Neutrophil (primary cell): ENCODE measurements at regions not wholly inside any gene's neighbourhood (a gene's known extent, or its start where the extent isn't known, plus 50 kb on each side); places are given as distances from the start of the nearest gene placed in this dataset.
"Not testable (repeated sequence)": the region's sequence is repeated elsewhere in the genome, so short reads cannot be mapped to it uniquely, and the experiment has no call there.

Source experiments
- H3K27ac ChIP-seq: fragments of 200-600 bp; sonication (generic); 2 replicates; pipeline ENCODE4 v1.5.1; 2016; ENCODE audit warnings: mild to moderate bottlenecking, moderate library complexity
- H3K27me3 ChIP-seq: fragments of 200-600 bp; sonication (generic); 2 replicates; pipeline ENCODE4 v1.6.0; 2016; ENCODE audit warnings: mild to moderate bottlenecking
- H3K36me3 ChIP-seq: fragments of 200-600 bp; sonication (generic); 2 replicates; pipeline ENCODE4 v1.5.1; 2017
- H3K4me1 ChIP-seq, 2 experiments: fragments of 200-600 bp in 1 of 2; sonication (generic) in 1 of 2; 1 replicate in 1 of 2; 2 replicates in 1 of 2; pipeline versions ENCODE4 v1.5.1 to v1.6.1; 2013 to 2016; ENCODE audit warnings: low read depth in 1 of 2, low read length in 1 of 2, mild to moderate bottlenecking in 1 of 2, moderate library complexity in 1 of 2; ENCODE audit not compliant: control insufficient read depth in 1 of 2, insufficient read depth in 1 of 2
- H3K4me3 ChIP-seq, 2 experiments: fragments of 200-600 bp in 1 of 2; sonication (generic) in 1 of 2; 1 replicate in 1 of 2; 2 replicates in 1 of 2; pipeline ENCODE4 v1.5.1; 2013 to 2016; ENCODE audit warnings: low read depth in 1 of 2, low read length in 1 of 2, mild to moderate bottlenecking in 1 of 2, moderate library complexity in 1 of 2
- H3K9me3 ChIP-seq: fragments of 200-600 bp; sonication (generic); 2 replicates; pipeline ENCODE4 v1.5.1; 2016
- TF ChIP-seq, protein P1 (sequence below): fragments of 200-600 bp; sonication (generic); IDR thresholded peaks from 2 replicates; pipeline ENCODE4 v1.5.1; 2016; ENCODE audit warnings: antibody characterized with exemption

GRCh38 chr11:134940441-134941126, 528.5 kb upstream of the B3GAT1 start:
- H3K4me1 ChIP-seq, result no peaks in the 10 kb centered on the region
- no peak overlapping the region for H3K27ac ChIP-seq
- H3K27me3 ChIP-seq, result no peaks in the 10 kb centered on the region
- no peak overlapping the region for H3K4me3 ChIP-seq
- H3K9me3 ChIP-seq, result no peaks in the 10 kb centered on the region
- H3K36me3 ChIP-seq, result no peaks in the 10 kb centered on the region
- TF ChIP-seq, protein P1, sequence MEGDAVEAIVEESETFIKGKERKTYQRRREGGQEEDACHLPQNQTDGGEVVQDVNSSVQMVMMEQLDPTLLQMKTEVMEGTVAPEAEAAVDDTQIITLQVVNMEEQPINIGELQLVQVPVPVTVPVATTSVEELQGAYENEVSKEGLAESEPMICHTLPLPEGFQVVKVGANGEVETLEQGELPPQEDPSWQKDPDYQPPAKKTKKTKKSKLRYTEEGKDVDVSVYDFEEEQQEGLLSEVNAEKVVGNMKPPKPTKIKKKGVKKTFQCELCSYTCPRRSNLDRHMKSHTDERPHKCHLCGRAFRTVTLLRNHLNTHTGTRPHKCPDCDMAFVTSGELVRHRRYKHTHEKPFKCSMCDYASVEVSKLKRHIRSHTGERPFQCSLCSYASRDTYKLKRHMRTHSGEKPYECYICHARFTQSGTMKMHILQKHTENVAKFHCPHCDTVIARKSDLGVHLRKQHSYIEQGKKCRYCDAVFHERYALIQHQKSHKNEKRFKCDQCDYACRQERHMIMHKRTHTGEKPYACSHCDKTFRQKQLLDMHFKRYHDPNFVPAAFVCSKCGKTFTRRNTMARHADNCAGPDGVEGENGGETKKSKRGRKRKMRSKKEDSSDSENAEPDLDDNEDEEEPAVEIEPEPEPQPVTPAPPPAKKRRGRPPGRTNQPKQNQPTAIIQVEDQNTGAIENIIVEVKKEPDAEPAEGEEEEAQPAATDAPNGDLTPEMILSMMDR, result no peak

GRCh38 chr11:134939905-134940304, 527.9 kb upstream of the B3GAT1 start:
- no peaks in the 10 kb centered on the region for H3K4me1 ChIP-seq
- TF ChIP-seq, protein P1, result no peak
- H3K27ac ChIP-seq, result no peak overlapping the region
- no peak overlapping the region for H3K4me3 ChIP-seq
- no peaks in the 10 kb centered on the region for H3K27me3 ChIP-seq
- H3K9me3 ChIP-seq, result no peaks in the 10 kb centered on the region
- H3K36me3 ChIP-seq, result no peaks in the 10 kb centered on the region

DNA sequence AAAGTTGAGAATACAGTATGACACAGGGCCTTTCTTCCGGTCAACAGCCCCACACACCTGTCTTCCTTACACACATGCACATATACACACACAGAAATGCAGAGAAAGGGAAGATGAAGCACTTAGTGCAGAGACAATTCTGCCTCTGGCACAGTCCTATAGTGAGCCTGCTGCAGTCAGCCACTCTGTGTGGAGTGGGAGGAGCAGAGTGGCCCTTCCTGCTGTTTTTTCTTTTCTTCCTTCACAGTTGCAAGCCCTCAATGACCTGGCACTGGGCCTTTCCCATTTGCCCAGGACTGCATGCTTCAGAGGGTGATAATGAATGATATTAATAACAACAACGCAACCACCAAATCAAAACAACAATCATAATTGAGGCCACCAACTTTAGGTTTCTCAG, 527.0 kb upstream of the B3GAT1 start:
- Histone ChIP-seq H3K27ac (no peak overlapping the region), H3K9me3 (no peaks in the 10 kb centered on the region), H3K4me1 (no peaks in the 10 kb centered on the region), H3K4me3 (no peak overlapping the region), H3K27me3 (no peaks in the 10 kb centered on the region), H3K36me3 (no peaks in the 10 kb centered on the region)
- TF ChIP-seq, protein P1, result no peak

- Histone ChIP-seq H3K27me3 (no peaks in the 10 kb centered on the region), H3K27ac (no peak overlapping the region), H3K9me3 (no peaks in the 10 kb centered on the region), H3K4me1 (no peaks in the 10 kb centered on the region), H3K36me3 (no peaks in the 10 kb centered on the region), H3K4me3 (no peak overlapping the region)
- TF ChIP-seq, protein P1, result no peak
Measured at GRCh38 chr11:134938212-134938611, 526.2 kb upstream of the B3GAT1 start.

GRCh38 chr11:134937193-134937592, 525.2 kb upstream of the B3GAT1 start:
- H3K27ac ChIP-seq, H3K36me3 ChIP-seq, H3K4me1 ChIP-seq, H3K4me3 ChIP-seq, H3K27me3 ChIP-seq, H3K9me3 ChIP-seq: not testable (repeated sequence)

DNA sequence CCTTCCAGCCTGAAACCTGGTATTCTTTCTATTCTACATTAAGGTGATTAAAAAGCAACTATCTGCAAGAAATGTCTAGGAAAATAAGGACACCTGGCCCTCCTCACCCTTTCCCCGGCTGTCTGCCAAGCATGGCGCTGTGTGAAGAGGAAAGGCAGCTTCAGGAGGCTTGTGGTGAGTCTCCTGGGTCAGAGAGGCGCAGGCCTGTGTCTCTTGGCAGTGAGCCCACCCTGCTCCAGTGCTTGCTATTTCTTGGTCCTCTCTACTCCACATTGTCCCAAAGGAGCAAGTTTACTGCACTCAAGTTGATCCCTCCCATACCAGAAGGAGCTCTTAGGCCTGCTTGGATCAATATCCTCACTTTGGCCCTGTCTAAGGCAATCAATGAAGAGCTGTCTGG, 520.7 kb upstream of the B3GAT1 start:
- Histone ChIP-seq H3K36me3 (no peaks in the 10 kb centered on the region), H3K4me3 (no peak overlapping the region)
- TF ChIP-seq, protein P1, result no peak

More for the DNA sequence above, 520.7 kb upstream of the B3GAT1 start:
- no peaks in the 10 kb centered on the region for H3K27me3 ChIP-seq
- H3K9me3 ChIP-seq, result no peaks in the 10 kb centered on the region
- no peaks in the 10 kb centered on the region for H3K4me1 ChIP-seq
- no peak overlapping the region for H3K27ac ChIP-seq
